ENCODE measurements at regions not wholly inside any gene's neighbourhood (a gene's known extent, or its start where the extent isn't known, plus 50 kb on each side); places are given as distances from the start of the nearest gene placed in this dataset.

DNA sequence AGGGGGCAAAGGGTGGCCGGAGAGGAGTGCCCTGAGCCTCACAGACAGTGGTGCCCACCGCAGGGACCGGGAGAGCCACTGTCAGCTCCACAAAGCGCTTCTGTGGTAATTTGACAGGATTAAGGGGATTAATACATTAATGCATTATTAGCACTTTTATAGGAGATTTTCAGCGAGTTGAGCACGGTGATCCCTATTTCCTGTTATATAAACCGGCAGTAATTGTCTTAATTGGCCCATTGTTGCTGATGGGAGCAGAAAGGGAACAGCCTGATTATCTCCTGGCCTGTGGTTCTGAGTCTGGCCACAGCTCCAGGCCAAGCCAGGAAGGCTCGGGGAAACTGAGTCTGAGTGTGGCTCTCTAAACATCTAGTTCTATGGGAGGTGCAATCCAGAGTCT is 423.6 kb downstream of the CDK5RAP2 start:
- Histone ChIP-seq H3K27ac (ENCODE audit: low read depth in 1 of 2, low read length in 2 of 2) (no peak overlapping the region), H3K27me3 (ENCODE audit: control insufficient read depth in 2 of 2, insufficient read depth in 2 of 2, low read length in 2 of 2) (no peaks in the 10 kb centered on the region), H3K4me1 (ENCODE audit: control insufficient read depth in 1 of 2, insufficient read depth in 2 of 2, low read length in 2 of 2) (no peaks in the 10 kb centered on the region), H3K4me2 (replicated peaks; ENCODE audit: extremely low read depth, low read length, poor library complexity, severe bottlenecking) (no peak overlapping the region), H3K9ac (ENCODE audit: insufficient read depth, low read length, poor library complexity, severe bottlenecking) (no peak overlapping the region), H3K36me3 (replicated peaks in 1 of 2; ENCODE audit: control insufficient read depth in 1 of 2, insufficient read depth in 2 of 2, low read length in 2 of 2) (no peaks in the 10 kb centered on the region), H3K9me3 (replicated peaks in 1 of 2; ENCODE audit: control insufficient read depth in 1 of 2, insufficient read depth in 1 of 2, low read length in 2 of 2) (no peaks in the 10 kb centered on the region), H3K79me2 (ENCODE audit: insufficient read depth, low read length) (no peaks in the 10 kb centered on the region), H3K4me3 (replicated peaks in 1 of 3; ENCODE audit: low read depth in 2 of 3, low read length in 3 of 3) (no peak overlapping the region), H4K20me1 (ENCODE audit: insufficient read depth, low read length) (no peaks in the 10 kb centered on the region), H2AFZ (ENCODE audit: insufficient read depth, low read depth, low read length, poor library complexity, severe bottlenecking) (no peak overlapping the region)
- intact Hi-C loops (cut with micrococcal nuclease), result no loop called here
- TF ChIP-seq, protein P1, sequence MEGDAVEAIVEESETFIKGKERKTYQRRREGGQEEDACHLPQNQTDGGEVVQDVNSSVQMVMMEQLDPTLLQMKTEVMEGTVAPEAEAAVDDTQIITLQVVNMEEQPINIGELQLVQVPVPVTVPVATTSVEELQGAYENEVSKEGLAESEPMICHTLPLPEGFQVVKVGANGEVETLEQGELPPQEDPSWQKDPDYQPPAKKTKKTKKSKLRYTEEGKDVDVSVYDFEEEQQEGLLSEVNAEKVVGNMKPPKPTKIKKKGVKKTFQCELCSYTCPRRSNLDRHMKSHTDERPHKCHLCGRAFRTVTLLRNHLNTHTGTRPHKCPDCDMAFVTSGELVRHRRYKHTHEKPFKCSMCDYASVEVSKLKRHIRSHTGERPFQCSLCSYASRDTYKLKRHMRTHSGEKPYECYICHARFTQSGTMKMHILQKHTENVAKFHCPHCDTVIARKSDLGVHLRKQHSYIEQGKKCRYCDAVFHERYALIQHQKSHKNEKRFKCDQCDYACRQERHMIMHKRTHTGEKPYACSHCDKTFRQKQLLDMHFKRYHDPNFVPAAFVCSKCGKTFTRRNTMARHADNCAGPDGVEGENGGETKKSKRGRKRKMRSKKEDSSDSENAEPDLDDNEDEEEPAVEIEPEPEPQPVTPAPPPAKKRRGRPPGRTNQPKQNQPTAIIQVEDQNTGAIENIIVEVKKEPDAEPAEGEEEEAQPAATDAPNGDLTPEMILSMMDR (IDR thresholded peaks at IDR 0.05), result no peak
- Mint-ChIP-seq H3K4me3 (no peak overlapping the region), H3K4me1 (no peaks in the 10 kb centered on the region), H3K27me3 (ENCODE audit: low read depth in 3 of 3) (no peaks in the 10 kb centered on the region), H3K27ac (no peak overlapping the region), H3K9me3 (peaks cover 0 to 8% (median 3%) of the 10 kb centered on the region in 7 donors), H3K36me3 (no peaks in the 10 kb centered on the region)
- DNase-seq, result no peak
- WGBS (ENCODE audit: insufficient coverage), result 59% methylated on average over 5 of the region's 8 CpGs

DNA sequence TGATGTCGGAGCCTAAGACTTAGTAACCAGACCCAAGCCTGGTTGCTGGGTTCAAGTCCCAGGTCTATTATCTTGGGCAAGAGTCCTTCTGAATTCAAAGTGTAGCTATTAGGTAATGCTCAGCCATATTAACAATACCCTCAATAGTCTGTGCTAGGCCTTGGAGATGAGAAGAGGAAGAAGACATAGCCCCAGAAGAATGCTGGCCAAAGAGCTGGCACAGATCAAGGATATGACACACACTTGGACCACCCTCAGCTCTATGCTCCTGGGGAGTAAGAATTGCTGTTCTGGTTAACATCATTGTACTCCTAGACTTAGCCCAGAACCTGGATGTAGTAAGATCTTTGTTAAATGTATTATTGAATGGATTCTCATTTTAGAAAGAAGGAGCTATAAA is 426.7 kb downstream of the CDK5RAP2 start:
- Histone ChIP-seq H3K9me3 (replicated peaks in 1 of 2; ENCODE audit: control insufficient read depth in 1 of 2, insufficient read depth in 1 of 2, low read length in 2 of 2) (no peaks in the 10 kb centered on the region), H4K20me1 (ENCODE audit: insufficient read depth, low read length) (no peaks in the 10 kb centered on the region), H2AFZ (ENCODE audit: insufficient read depth, low read depth, low read length, poor library complexity, severe bottlenecking) (no peak overlapping the region), H3K36me3 (replicated peaks in 1 of 2; ENCODE audit: control insufficient read depth in 1 of 2, insufficient read depth in 2 of 2, low read length in 2 of 2) (no peaks in the 10 kb centered on the region), H3K4me2 (replicated peaks; ENCODE audit: extremely low read depth, low read length, poor library complexity, severe bottlenecking) (no peak overlapping the region), H3K27ac (ENCODE audit: low read depth in 1 of 2, low read length in 2 of 2) (no peak overlapping the region), H3K9ac (ENCODE audit: insufficient read depth, low read length, poor library complexity, severe bottlenecking) (no peak overlapping the region), H3K4me3 (replicated peaks in 1 of 3; ENCODE audit: low read depth in 2 of 3, low read length in 3 of 3) (no peak overlapping the region), H3K27me3 (ENCODE audit: control insufficient read depth in 2 of 2, insufficient read depth in 2 of 2, low read length in 2 of 2) (no peaks in the 10 kb centered on the region), H3K4me1 (ENCODE audit: control insufficient read depth in 1 of 2, insufficient read depth in 2 of 2, low read length in 2 of 2) (no peaks in the 10 kb centered on the region), H3K79me2 (ENCODE audit: insufficient read depth, low read length) (no peaks in the 10 kb centered on the region)
- DNase-seq, result no peak
- WGBS (ENCODE audit: insufficient coverage), result no CpG with 5 or more reads among the region's 1 CpG
- intact Hi-C loops (cut with micrococcal nuclease), result no loop called here
- Mint-ChIP-seq H3K4me1 (no peaks in the 10 kb centered on the region), H3K27ac (no peak overlapping the region), H3K9me3 (peaks cover 0 to 5% (median 3%) of the 10 kb centered on the region in 7 donors), H3K36me3 (no peaks in the 10 kb centered on the region), H3K4me3 (no peak overlapping the region), H3K27me3 (ENCODE audit: low read depth in 3 of 3) (peaks cover 0 to under 1% (median 0%) of the 10 kb centered on the region in 3 donors)
- TF ChIP-seq, protein P1 (IDR thresholded peaks at IDR 0.05), result no peak

All from CD14-positive monocyte (primary cell).